ENCODE measurements at regions not wholly inside any gene's neighbourhood (a gene's known extent, or its start where the extent isn't known, plus 50 kb on each side); places are given as distances from the start of the nearest gene placed in this dataset.
"Not testable (repeated sequence)": the region's sequence is repeated elsewhere in the genome, so short reads cannot be mapped to it uniquely, and the experiment has no call there.

DNA sequence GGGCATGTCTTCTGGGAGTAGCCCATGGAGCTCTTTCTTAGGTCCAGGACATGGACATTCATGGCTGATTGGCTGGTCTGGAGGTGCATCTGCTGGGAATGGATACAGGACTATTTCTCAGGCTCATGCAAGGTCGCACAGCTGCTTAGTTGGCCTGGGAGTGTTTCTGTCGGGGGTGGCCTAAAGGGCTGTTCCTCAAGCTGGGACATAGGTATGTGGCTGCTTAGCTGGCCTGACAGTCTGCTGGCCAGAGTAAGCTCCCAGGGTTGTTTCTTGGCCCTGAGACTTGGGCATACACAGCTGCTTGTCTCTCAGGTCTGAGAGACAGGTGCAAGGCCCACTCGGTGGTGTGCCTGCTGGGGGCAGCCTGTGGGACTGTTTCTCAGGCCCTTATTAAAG is 57.2 kb upstream of the CSNK1E start:
- TF ChIP-seq, protein P1, sequence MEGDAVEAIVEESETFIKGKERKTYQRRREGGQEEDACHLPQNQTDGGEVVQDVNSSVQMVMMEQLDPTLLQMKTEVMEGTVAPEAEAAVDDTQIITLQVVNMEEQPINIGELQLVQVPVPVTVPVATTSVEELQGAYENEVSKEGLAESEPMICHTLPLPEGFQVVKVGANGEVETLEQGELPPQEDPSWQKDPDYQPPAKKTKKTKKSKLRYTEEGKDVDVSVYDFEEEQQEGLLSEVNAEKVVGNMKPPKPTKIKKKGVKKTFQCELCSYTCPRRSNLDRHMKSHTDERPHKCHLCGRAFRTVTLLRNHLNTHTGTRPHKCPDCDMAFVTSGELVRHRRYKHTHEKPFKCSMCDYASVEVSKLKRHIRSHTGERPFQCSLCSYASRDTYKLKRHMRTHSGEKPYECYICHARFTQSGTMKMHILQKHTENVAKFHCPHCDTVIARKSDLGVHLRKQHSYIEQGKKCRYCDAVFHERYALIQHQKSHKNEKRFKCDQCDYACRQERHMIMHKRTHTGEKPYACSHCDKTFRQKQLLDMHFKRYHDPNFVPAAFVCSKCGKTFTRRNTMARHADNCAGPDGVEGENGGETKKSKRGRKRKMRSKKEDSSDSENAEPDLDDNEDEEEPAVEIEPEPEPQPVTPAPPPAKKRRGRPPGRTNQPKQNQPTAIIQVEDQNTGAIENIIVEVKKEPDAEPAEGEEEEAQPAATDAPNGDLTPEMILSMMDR (IDR thresholded peaks at IDR 0.05): not testable (repeated sequence)
- TF ChIP-seq POLR2A (IDR thresholded peaks at IDR 0.05): not testable (repeated sequence)
